NCI-H2196 treated with DMSO at 0.1 percent for 48 hours (cell line): ENCODE measurements at regions not wholly inside any gene's neighbourhood (a gene's known extent, or its start where the extent isn't known, plus 50 kb on each side); places are given as distances from the start of the nearest gene placed in this dataset.

ENCODE experiments used
- DNase-seq: peaks from one replicate; lab custom pipeline; 2025; ENCODE audit not compliant: unreplicated experiment; lab: John Stamatoyannopoulos, UW

GRCh38 chr2:66843847-66844246 lies 408.9 kb downstream of the MEIS1 start:
- DNase-seq, result no peak

DNA sequence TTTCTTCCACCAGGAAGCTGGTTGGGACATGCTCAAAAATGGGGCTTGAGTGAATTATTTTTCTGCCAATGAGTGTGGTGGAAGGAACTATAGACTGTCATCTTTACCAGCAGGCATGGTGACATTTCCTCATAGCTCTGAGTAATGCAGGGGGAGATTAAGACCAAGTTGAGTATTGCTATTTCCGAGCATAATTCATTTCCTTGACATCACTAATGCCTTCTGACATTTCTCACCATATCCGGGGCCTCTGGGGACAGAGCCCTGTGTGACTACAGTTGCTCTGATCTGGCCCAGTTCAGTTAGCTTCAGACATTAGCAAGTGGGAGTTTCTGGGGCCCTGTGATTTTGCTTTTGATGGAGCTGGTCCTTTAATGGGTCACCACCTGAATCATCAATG lies 410.4 kb downstream of the MEIS1 start:
- DNase-seq, result no peak

GRCh38 chr2:66846887-66847286 lies 412.0 kb downstream of the MEIS1 start:
- no peak for DNase-seq

- no peak for DNase-seq
Observed at GRCh38 chr2:66849153-66849755, 414.3 kb downstream of the MEIS1 start.

GRCh38 chr2:66850376-66850775 lies 415.5 kb downstream of the MEIS1 start:
- no peak for DNase-seq

DNA sequence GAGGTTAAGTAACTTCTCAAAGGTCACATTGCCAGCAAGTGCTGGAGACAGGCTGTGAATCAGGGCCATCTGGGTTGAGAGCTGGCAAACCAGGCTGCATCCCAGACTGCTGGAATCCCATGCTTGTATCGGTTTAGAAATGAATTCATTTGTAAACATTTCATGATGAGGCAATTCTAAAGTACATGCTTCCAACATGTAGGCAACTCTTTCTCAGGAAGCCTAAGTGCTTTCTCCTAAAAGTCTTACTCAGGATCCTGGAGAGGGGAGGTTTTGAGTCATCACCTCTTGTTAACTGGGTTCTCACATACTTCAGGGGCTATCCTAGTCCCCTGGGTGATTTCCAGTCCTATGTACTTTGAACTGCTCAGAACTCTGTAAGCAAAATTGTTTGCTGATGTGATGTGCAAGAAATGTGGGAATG lies 416.5 kb downstream of the MEIS1 start:
- DNase-seq, result no peak

- DNase-seq, result no peak
Observed at GRCh38 chr2:66852953-66853352, 418.0 kb downstream of the MEIS1 start.

DNA sequence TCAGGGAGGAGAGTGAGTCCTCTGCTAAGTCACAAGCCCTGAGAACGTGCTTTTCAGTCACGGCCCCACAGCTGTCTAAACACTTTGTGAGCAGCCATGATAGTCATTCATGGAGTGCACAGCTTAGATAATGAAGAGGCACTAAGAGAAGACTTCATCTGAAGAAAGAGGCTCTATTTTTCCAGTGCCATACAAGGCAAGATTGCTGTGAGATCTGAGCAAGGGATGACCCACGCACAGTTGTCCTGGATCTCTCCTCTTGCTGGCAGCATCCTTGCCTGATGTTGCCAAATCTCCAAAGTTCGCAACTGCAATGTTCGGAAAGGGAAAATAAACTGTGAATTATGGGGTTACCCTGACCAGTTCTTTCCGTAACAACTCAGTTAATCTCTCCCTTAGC lies 418.7 kb downstream of the MEIS1 start:
- no peak for DNase-seq

DNA sequence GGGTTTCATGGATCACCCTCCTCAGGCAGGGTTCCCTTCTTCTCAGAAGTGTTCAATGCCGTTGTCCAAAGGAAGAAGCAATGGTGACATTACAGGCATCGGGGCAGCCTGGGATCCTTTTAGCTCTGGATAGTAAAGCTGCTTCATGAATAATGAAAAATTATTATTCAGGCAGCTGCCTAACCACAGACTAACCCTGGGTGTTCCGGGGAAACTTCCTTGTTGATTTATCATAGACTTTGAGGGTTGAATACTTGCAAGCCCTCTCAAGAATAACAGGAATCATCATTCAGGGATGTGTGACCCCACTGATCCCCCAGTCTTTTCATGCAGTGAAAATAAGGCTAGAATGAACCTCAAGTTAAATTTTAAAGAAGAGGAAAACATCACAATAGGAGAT lies 419.4 kb downstream of the MEIS1 start:
- no peak for DNase-seq

DNA sequence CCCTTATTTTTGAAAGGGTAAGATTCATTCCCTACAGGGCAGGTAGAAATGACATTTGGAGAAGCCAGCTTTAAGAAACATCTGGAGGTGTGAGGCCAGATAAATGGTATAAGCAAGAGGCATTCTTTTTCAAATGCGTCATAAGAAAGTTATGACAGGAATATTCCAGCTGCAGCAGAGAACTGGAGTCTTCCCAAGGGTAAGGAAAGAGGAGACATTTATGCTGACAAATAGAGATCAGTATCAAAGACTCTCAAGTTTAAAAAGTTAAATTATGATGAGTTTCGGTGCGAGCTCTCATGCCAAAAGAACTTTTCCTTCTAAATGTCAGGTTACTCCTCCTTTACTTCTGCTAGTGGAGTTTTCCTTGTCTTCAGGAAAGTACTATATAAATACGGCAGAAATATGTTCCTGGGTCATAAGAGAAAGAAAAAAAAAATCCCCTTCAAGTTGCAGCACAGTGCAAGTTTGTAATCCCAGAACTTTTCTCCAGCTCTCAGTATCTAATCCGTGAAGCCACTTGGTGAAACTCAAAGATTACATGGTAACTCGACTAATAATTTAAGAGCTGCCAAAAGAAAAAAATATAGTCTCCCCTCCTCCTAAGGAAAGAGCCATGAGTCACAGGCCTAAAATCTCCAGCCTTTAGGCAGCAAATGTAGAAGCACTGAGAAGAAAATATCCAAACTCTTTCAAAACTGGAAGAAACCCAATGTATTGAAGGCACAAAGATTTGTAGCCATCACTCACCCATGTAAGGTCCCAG lies 428.1 kb downstream of the MEIS1 start:
- DNase-seq, result no peak

- DNase-seq, result no peak
Observed at GRCh38 chr2:66865161-66865560, 430.2 kb downstream of the MEIS1 start.

GRCh38 chr2:66866331-66867062 lies 431.6 kb downstream of the MEIS1 start:
- DNase-seq, result no peak

- DNase-seq, result no peak
Observed at GRCh38 chr2:66867063-66867441, 432.1 kb downstream of the MEIS1 start.

DNA sequence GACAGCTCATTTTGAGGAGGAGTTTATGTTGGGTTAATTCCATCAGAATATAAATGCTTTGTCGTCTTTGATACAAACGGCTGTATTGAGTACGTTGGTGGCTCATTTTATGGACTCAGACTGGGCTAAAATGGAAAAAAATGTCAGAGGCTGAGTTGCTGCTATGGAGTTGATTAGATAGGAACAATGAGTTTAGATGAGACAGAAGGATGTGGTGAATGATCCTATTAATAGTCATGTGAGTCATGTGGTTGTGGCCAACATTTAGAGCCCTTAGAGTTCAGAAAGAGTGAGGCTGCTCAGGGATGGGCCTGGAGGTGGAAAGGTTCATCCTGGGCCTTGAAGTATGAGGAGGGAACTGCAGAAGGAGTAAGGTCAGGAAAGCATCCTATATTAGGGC lies 434.2 kb downstream of the MEIS1 start:
- no peak for DNase-seq

- no peak for DNase-seq
Observed at GRCh38 chr2:66872081-66872985, 437.4 kb downstream of the MEIS1 start.

- DNase-seq, result no peak
Observed at GRCh38 chr2:66872986-66873754, 438.2 kb downstream of the MEIS1 start.

DNA sequence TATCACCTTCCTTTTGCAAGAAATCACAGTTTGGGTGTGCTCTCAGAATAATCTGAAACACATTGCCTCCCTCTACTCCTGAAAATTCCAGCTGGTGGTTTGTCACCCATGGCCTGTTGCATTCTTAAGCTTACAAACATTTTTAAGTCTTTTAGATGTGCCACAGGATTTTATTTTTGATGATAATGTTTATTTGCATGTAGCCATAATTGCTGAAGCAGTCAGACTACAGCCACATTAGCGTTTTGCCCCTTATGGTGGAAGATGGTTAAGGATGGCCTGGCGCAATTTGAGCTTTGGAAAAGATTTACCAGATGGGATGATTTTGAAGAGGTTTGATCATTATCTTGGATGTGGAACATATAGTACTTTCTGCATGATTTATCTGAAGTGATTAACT lies 439.5 kb downstream of the MEIS1 start:
- DNase-seq, result no peak

DNA sequence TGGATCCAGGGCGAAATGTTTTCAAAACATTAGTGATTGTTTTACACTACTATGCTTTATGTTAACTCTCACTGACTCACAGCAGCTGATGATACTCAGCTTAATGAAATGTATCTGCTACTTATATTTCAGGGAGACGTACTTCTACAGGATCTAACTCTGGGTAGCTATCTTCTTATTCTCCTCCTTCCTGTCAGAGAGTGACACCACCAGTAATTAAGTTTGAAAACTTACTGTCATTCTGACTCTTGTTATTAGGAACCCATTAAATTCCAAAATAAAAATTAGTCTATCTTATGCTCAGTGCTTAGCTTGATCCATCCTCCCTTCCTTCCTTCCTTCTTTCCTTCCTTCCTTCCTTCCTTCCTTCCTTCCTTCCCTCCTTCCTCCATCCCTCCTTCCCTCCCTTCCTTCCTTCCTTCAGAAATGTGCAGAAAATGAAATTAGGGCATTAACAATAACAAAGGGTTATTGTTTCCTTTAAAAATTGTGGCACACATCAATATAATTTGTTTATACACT lies 441.1 kb downstream of the MEIS1 start:
- DNase-seq, result no peak

DNA sequence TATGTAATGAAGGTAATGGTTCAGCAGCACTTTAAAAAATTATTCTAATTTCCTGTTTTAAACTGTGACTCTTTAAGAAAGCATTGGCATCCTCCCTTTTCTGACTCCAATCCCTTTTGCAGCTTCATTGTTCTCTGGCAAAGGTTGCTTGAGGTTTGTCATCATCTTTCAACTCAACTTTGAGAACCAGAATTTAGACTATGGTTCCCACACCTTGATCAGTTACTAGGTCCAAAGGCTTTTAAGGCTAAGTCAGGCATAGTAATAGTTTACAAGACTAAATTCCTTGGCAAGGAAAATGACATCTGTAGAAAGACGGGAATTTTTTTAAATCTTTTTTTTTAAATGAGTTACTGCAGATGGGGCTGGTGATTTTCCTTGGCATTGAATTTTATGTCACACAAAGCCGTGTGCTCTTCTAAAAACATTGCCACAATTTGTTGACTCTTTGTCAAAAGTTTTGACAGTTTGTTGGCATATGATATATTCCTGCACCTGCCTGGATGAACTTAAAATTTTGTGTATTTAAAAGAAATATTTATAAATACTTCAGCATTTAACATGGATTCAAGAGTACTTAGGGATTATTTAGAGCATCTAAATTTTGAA lies 451.0 kb downstream of the MEIS1 start:
- no peak for DNase-seq

- DNase-seq, result no peak
Observed at GRCh38 chr2:66888246-66888645, 453.3 kb downstream of the MEIS1 start.
